NCI-H2196 treated with DMSO at 0.1 percent for 48 hours (cell line): ENCODE measurements at regions not wholly inside any gene's neighbourhood (a gene's known extent, or its start where the extent isn't known, plus 50 kb on each side); places are given as distances from the start of the nearest gene placed in this dataset.
A peak's percentile ranks its signal among the peaks of the same experiment; 100 is the strongest.

Experiments
- DNase-seq: peaks from one replicate; lab custom pipeline; 2025; ENCODE audit not compliant: unreplicated experiment; lab: John Stamatoyannopoulos, UW

DNA sequence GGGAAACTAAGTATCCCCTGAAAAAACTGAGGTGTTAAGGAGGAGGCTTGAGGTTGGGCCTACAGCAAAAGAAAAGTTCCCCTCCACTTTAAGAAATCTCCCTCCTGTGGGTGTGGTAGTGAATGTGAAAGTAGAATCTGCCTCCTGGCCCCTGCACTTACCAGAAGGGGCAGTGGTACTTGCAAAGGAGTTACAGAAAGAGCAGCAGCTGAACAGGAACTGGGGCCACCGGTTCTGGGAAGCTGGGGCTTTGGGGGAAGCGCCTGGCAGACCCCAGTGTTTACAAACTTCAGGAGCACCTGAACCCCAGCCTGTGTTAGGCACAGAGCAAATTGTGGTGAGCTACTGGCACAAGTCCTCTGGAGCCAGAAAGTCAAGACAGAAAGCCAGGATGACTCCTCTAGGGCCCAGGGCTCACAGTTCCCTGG lies 250.2 kb upstream of the FGGY start:
- DNase-seq = no peak

- no peak for DNase-seq
These were observed 245.9 kb upstream of the FGGY start for GRCh38 chr1:59051007-59051406.

DNA sequence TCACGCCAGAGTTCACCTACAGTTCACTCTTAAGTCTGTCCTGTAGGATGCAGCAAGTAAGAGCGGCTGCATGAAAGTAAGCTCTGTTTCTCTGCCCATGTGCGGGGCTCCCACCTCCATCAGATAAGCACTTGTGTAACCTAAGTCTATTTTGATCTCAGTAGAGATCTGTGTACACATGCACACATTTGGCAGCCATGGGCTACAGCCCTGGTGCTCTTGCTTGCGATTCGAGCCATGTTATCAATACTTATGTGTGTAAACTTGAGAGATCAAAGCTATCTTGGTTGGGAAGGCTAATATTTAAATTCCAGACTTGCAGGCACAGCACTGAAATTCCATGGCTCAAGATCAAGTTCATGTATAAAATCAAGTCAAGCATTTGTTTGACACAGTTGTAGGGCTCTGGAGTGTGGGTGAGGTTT lies 244.7 kb upstream of the FGGY start:
- peak; percentile 16 for DNase-seq

DNA sequence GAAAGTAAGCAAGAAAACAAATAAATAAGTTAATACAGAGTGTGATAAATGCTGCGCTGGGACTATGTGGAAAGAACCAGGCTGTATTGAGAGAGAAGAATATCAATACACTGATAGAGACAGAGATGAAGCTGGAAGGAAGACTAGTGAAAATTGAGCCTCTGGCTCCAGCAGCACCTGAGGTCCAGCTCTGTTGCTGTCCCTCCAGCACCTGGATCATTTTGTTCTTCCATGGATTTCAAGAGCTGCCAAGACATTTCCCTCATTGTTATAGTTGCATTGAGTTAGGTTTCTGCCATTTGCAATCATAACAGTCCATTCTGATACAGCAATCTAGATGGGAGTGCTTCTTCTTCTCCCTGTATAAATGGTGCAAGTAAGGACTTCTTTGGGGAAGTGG lies 242.7 kb upstream of the FGGY start:
- no peak for DNase-seq

DNA sequence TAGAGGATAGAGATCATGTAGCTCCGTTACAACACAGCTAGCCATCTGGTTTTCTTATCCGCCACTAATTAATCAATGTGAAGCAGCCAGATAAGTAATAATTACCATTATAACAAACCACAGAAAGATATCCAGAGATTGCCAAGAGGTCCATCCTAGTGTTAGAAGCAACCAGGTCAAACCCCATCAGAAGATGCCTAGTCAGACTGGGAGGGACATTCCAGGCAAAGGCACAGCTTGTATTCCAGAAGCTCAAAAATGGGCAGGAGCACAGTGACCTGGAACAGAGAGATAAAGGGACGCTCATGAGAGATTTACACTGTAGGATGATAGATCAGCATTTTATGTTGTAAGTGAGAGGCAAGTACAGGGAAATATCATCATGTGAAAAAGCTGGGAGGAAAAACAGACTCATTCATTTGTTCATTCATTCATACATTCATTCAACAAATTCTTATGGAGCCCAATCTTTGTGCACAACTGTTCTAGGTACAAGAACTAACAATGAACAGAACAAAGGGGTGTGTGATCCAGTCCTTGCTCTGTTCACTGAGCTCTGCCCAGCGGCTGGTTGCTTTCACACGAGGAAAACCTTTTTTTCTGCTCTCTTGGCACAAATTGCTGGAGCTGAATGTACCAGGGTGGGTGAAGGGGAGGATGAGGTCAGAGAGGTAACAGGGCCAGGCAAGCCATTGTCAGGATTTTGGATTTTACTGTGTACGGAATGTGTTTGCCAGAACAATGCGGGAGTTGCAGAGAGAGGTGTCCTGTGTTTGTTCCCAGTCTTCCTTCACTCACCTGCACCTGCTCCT lies 240.8 kb upstream of the FGGY start:
- no peak for DNase-seq

DNA sequence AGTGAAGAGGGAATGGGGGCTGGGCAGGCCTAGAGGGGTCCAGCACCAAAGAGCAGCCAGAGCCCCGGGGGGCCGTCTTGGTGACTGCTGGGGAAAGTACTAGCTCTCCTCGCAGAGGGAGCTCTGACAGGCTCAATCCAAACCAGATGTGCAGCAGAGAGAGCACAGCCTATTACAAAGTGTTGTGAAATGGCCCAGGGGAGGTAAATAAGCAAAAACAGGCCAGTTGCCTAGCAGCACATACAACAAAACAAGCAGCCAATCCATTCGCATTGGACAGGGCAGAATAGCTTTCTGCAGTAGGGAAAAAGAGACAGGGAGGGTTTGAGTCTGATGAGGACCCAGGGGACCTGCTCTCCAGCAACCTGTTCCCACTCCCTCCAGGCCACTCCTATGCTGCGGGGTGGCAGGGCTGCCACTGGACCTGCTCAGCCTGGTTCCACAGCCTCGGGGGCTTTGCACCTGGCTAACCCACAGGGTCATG lies 239.6 kb upstream of the FGGY start:
- DNase-seq = peak; percentile 47

DNA sequence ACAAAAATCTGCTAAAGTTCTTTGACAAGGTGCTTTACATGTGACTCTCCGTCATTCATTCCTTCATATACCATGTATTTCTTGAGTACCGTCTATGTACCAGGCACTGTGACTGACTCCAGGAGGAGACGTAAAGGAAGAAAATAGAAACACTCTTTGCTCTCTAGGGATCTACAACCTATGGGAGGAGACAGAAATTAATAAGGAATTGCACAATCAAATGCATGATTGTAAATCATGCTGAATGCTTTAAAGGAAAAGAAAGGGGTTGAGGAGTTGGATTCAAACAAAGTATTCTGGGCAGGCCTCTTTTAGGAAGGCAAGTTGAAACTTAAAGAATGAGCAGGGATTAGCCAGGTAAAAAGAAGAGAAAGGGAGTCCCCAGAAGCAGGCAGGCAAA lies 239.1 kb upstream of the FGGY start:
- DNase-seq = no peak

GRCh38 chr1:59058665-59059439 lies 238.0 kb upstream of the FGGY start:
- no peak for DNase-seq

DNA sequence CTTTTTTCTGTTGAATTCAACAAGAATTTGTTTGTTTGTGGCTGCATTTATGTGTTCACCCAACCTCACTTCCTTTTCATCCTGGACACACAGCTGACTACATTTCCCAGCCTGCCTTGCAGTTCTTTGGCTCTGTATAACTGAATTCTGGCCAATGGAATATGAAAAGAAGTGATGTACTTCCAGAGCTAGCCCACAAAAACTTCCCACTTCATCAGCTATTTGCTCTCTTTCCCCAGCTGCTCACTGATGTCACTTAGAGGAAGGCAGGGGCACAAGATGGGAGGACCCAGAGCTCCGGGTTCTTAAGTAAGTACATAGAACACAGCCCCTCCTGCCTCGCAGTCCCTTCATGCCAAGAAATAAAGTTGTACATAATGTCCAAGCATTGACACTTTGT lies 235.0 kb upstream of the FGGY start:
- DNase-seq = no peak

DNA sequence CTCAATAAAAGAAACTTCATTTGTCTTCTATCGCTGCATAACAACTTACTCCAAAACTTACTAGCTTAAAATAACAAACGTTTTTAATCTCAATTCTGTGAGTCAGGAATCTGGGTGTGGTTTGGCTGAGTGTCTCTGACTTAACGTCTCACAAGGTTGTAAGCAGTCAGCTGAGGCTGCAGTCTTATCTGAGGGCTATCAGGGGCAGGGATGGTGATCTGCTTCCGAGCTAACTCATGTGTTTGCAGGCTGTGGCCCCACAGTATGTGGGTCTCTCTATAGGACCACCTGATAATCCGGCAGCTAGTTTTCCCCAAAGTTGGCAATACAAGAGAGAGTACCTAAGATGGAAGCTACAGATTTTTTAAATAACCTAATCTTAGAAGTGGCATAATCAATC lies 234.2 kb upstream of the FGGY start:
- DNase-seq = no peak

GRCh38 chr1:59063501-59063900 lies 233.4 kb upstream of the FGGY start:
- DNase-seq = no peak

DNA sequence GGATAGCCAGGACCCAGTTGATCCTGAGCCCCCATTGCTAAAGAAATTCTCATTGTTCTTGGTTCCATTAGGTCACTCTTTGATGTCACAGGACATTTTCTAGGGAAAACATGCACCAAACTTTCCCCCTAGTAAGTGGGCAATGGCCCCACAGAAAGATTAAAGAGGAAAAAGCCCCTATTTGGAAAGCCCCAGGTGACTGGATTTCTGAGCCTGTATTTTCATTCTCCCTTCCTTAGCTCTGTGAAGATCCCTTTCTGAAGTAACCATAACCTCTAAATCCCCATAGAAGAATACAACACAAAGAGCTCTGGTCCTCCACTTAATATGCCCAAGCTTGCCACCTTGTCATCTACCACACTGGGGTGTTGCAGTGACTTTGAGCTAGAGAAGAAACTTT lies 232.3 kb upstream of the FGGY start:
- no peak for DNase-seq

DNA sequence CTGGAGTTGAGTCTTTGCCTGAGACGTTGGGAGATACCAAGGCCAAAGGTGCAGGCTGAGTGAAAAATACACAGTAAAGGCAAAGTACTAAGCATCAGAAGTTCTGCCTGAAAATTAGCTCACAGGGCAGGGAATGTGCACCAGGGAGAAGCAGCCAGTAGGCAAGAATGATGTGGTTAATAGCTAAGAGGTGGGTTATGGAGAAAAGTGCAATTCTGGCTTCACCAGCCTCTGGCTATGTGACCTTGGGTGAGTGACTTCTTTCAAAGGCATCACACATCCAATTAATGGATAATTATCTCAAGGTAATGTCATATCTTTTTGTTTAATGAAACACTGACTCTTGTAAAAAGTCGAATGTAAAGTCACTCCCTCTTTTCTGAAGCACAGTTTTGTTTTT lies 230.7 kb upstream of the FGGY start:
- DNase-seq = no peak

DNA sequence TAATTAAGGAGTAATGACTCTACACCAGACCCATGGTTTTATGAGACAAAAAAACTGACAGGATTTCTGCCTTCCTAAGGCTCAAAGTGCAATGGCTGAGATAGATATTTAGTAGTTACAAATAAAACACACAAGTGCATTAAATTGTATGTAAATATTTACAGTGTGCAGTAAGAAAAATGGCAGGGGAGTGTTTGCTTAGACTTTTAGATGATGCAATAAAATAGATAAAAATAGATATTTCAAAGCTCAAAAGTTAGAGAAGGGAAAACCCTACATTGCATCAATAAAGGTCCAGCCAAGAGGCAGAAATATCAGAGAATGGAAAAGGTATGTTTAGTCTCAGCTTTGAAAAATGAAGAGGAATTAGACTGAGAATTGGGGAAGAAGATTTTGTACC lies 226.3 kb upstream of the FGGY start:
- no peak for DNase-seq

DNA sequence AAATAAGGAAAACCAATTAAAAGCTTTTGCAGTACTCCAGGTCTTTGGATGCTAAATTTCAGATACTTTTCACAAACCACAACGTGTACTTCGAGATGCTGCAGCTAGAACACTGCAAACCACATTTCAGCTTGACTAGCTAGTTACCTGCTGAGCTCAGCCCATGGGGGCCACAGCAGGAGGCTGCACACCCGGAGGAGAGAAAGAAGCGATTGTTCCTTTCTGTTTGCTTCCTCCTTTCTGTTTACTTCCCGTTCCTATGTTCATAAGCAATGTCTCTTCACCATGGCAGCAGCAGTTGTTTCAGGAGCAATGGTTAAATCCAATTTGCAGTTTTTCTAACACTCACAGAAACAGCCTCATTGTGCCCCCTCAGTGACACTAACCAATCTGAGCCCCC lies 225.6 kb upstream of the FGGY start:
- no peak for DNase-seq

DNA sequence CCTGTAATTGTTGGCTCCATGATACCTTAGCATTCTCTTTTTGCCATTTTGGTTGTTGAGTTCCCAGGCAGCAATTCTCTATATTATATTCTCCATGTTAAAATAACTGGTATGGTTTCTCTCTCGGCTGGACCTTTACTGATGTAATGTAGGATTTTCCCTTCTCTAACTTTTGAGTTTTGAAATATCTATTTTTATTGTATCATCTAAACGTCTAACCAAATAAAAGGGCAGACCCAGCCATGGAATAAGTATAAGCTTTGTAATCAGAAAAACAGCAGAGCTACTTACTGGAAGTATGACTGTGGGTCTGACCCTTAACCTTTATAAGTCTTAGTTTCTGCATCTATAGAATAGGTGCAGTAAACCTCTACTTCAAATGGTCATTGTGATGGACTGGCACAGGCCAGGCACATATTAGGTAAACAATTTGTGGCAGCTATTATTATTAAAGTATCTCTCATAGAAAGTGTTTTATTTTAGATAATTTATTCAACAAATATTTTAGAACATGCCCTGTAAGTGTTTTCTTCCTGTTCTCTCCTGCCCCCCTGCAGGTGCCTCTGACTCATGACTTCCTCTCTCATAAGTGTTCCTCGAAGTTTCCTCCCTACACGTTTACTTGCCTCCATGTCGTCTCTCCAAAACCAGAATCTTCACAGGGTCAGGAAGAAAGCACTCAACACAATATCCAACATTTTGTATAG lies 224.9 kb upstream of the FGGY start:
- DNase-seq = no peak

DNA sequence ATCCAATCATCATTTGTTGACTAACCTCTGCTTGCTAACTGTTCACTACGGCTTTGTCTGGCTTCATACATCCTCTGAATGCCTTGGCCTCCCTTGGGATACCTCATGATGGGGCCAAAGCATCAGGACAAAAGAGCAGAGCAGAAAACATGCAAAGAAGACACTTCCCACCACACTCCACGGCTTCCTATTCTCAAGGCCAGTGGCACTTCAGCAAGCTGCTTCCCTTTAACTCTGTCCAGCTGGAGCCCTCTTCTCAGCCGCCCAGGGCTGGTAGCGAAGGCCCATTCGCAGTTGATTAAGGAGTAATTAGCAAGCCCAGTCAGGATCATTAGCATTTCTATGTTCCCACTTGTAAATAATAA lies 224.3 kb upstream of the FGGY start:
- DNase-seq = no peak

- no peak for DNase-seq
These were observed 222.3 kb upstream of the FGGY start for GRCh38 chr1:59074598-59074997.

DNA sequence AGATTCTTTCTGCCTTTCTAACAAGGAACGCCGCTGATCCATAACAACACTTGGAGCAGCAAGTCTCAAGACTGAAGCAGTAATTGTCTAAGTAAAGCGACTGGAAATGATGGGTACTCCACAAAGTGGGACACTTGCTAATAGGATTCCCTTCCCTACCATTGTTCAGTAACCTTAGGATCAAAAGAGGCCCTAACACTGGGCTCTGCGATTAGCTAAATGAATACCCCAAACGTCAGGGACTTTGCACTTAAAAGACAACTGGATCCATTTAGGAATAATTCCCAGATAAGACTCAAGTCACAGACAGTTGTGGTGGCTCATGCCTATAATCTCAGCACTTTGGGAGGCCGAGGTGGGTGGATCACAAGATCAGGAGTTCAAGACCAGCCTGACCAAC lies 221.9 kb upstream of the FGGY start:
- no peak for DNase-seq

- no peak for DNase-seq
These were observed 220.3 kb upstream of the FGGY start for GRCh38 chr1:59076612-59077011.

- no peak for DNase-seq
These were observed 219.3 kb upstream of the FGGY start for GRCh38 chr1:59077466-59078069.
